ENCODE measurements at regions not wholly inside any gene's neighbourhood (a gene's known extent, or its start where the extent isn't known, plus 50 kb on each side); places are given as distances from the start of the nearest gene placed in this dataset.

DNA sequence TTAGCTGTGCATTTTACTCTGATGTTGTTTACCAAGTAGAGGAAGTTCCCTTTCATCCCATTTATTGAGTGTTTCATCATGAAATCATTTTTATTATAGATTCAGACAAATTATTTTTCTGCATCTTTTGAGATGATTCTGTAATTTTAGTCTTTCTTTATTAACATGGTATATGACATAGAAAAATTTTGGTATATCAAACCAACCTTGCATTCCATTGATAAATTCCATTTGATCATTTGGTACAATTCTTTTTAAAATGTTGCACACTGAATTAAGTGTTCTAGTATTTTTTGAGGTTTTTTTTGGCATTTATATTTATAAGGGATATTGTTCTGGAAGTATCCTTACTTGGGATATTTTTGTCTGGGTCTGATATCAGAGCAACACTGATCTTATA lies 308.4 kb downstream of the DLEU7 start:
- peaks cover 0 to 20% (median 11%) of the 10 kb centered on the region in 4 donors for H3K9me3 ChIP-seq
- no peaks in the 10 kb centered on the region for H3K27me3 ChIP-seq
- no peak overlapping the region for H3K27ac ChIP-seq (replicated peaks in 1 of 4)
- peaks cover 2 to 9% (median 3%) of the 10 kb centered on the region in 4 donors for H3K4me1 ChIP-seq
- no peak for DNase-seq (ENCODE audit: extremely low spot score)
- no peak for TF ChIP-seq POLR2AphosphoS5 (IDR thresholded peaks at IDR 0.05)
- no peak for TF ChIP-seq EP300 (IDR thresholded peaks at IDR 0.05)
- TF ChIP-seq, protein P1, sequence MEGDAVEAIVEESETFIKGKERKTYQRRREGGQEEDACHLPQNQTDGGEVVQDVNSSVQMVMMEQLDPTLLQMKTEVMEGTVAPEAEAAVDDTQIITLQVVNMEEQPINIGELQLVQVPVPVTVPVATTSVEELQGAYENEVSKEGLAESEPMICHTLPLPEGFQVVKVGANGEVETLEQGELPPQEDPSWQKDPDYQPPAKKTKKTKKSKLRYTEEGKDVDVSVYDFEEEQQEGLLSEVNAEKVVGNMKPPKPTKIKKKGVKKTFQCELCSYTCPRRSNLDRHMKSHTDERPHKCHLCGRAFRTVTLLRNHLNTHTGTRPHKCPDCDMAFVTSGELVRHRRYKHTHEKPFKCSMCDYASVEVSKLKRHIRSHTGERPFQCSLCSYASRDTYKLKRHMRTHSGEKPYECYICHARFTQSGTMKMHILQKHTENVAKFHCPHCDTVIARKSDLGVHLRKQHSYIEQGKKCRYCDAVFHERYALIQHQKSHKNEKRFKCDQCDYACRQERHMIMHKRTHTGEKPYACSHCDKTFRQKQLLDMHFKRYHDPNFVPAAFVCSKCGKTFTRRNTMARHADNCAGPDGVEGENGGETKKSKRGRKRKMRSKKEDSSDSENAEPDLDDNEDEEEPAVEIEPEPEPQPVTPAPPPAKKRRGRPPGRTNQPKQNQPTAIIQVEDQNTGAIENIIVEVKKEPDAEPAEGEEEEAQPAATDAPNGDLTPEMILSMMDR (IDR thresholded peaks at IDR 0.05): no peak
- no peak for TF ChIP-seq POLR2A (IDR thresholded peaks at IDR 0.05; ENCODE audit: low read depth)
- H3K36me3 ChIP-seq: no peaks in the 10 kb centered on the region
- intact Hi-C loops (cut with DNase I): no loop called here
- no peak overlapping the region for H3K4me3 ChIP-seq

DNA sequence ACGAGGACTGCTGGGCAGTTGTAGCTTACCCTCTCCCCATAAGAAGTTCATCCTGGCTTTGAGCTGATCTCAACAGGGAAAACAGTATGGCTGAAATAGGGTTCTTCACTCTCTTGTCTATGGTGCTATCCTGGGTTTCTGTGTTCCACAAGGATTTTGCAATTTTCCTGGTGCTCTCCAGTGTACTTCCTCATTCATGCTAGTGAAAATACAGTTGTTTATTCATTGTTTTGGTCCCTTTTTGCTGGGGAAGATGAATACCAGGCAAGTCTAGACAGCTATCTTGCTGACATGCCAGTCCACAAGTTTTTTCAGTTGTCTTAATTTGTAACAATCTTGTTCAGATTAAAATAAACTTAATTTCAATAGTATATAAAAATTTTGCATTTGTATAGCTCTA lies 306.5 kb downstream of the DLEU7 start:
- Histone ChIP-seq H3K9me3 (peaks cover 0 to 20% (median 11%) of the 10 kb centered on the region in 4 donors), H3K36me3 (no peaks in the 10 kb centered on the region), H3K4me1 (no peaks in the 10 kb centered on the region), H3K4me3 (no peak overlapping the region), H3K27ac (replicated peaks in 1 of 4) (no peak overlapping the region), H3K27me3 (no peaks in the 10 kb centered on the region)
- intact Hi-C loops (cut with DNase I): no loop called here
- TF ChIP-seq EP300 (IDR thresholded peaks at IDR 0.05): no peak
- TF ChIP-seq, protein P1 (IDR thresholded peaks at IDR 0.05): no peak
- TF ChIP-seq POLR2AphosphoS5 (IDR thresholded peaks at IDR 0.05): no peak
- TF ChIP-seq POLR2A (IDR thresholded peaks at IDR 0.05; ENCODE audit: low read depth): no peak
- DNase-seq (ENCODE audit: extremely low spot score): no peak
- WGBS: 88% methylated on average over 1 of the region's 1 CpG

DNA sequence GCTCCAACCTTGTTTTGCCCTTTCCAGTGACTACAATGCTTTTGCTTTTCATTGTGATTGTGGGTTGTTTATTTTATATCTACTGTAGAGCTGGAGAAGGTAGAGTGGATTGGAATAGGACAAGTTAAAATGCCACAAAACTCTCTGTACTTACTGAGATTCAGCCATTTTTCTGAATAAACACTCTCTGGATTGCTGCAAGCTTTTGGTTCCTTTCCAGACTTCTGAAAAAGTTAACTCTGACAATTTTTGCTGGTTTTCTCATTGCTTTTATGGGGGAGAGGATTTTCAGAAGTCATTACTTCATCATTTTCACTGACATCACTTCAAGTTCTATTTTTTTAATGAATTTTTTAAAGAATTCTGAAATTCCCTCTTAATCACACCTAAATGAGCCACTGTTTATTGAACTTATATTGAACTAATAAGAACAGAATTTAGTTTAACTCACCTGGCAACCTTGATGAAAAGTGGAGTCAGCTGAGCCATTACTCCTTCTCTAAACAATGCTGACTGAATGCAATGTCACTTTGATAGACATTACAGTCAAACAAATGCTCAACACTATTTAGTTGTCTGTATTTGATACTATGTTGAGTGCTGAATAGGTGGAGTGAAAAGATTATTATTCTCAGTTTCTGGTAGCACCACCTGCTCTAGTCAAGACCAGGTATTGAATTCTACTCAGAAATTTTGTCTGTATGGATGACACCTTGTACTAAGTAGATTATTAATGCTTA lies 303.5 kb downstream of the DLEU7 start:
- no peaks in the 10 kb centered on the region for H3K27me3 ChIP-seq
- TF ChIP-seq POLR2A (IDR thresholded peaks at IDR 0.05; ENCODE audit: low read depth) (no peak), EP300 (IDR thresholded peaks at IDR 0.05) (no peak), POLR2AphosphoS5 (IDR thresholded peaks at IDR 0.05) (no peak)
- TF ChIP-seq, protein P1 (IDR thresholded peaks at IDR 0.05): no peak
- DNase-seq (ENCODE audit: extremely low spot score): no peak
- no peak overlapping the region for H3K27ac ChIP-seq (replicated peaks in 1 of 4)
- H3K36me3 ChIP-seq: no peaks in the 10 kb centered on the region
- H3K4me3 ChIP-seq: no peak overlapping the region
- intact Hi-C loops (cut with DNase I): no loop called here
- H3K4me1 ChIP-seq: peaks cover 0 to 10% (median 0%) of the 10 kb centered on the region in 4 donors
- peaks cover 0 to 16% (median 9%) of the 10 kb centered on the region in 4 donors for H3K9me3 ChIP-seq

DNA sequence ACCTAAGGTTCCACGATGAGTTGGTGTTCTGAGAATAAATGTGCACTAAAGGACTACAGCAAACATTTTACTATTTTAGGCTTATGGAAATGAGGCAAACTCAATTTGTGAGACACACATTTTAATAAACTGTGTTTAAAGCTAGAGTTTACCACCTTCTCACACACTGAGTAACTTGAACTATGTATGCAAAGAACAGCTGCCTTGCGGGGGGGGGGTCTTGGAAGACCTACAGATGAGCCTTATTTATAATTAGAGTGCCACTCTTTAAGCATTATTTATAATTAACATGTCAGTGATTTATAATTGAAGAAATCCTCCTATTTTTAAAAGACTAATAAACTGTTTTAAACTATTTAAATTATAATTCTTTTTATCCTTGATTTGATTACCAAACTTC lies 300.4 kb downstream of the DLEU7 start:
- Histone ChIP-seq H3K36me3 (no peaks in the 10 kb centered on the region), H3K27ac (replicated peaks in 1 of 4) (no peak overlapping the region), H3K4me1 (peaks cover 0 to 10% (median 0%) of the 10 kb centered on the region in 4 donors), H3K27me3 (no peaks in the 10 kb centered on the region), H3K9me3 (no peaks in the 10 kb centered on the region), H3K4me3 (no peak overlapping the region)
- 67% methylated on average over 2 of the region's 2 CpGs for WGBS
- DNase-seq (ENCODE audit: extremely low spot score): no peak
- intact Hi-C loops (cut with DNase I): no loop called here
- TF ChIP-seq POLR2A (IDR thresholded peaks at IDR 0.05; ENCODE audit: low read depth): no peak
- TF ChIP-seq POLR2AphosphoS5 (IDR thresholded peaks at IDR 0.05): no peak
- no peak for TF ChIP-seq EP300 (IDR thresholded peaks at IDR 0.05)
- TF ChIP-seq, protein P1 (IDR thresholded peaks at IDR 0.05): no peak

DNA sequence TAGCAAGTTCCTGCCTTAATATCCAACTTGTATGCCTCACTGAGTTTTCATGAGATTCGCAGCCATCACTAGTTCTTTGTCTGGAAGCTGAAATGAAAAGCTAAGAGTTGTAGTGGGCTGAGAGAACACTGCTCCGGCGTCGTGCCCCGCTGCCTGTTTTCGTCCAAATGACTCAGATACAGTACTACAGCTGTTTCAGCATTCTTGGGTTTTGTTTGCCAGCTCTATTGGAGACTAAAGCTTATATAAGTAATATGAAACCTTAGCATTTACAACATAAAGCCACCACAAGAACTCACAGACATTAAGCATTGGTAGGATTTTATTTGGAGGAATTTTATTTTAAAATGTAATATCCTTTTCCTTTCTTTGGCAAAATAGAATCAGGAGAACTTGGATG lies 299.7 kb downstream of the DLEU7 start:
- H3K9me3 ChIP-seq: no peaks in the 10 kb centered on the region
- no peak for DNase-seq (ENCODE audit: extremely low spot score)
- no peak for TF ChIP-seq POLR2AphosphoS5 (IDR thresholded peaks at IDR 0.05)
- TF ChIP-seq, protein P1 (IDR thresholded peaks at IDR 0.05): no peak
- TF ChIP-seq EP300 (IDR thresholded peaks at IDR 0.05): no peak
- no peak for TF ChIP-seq POLR2A (IDR thresholded peaks at IDR 0.05; ENCODE audit: low read depth)
- H3K36me3 ChIP-seq: no peaks in the 10 kb centered on the region
- no peak overlapping the region for H3K27ac ChIP-seq (replicated peaks in 1 of 4)
- peaks cover 0 to 10% (median 0%) of the 10 kb centered on the region in 4 donors for H3K4me1 ChIP-seq
- H3K4me3 ChIP-seq: no peak overlapping the region
- whole genome bisulfite sequencing: 41% methylated on average over 6 of the region's 6 CpGs
- no peaks in the 10 kb centered on the region for H3K27me3 ChIP-seq
- intact Hi-C loops (cut with DNase I): no loop called here

Measured in esophagus muscularis mucosa (tissue), 4 donors.